B cell (primary cell): ENCODE measurements at regions not wholly inside any gene's neighbourhood (a gene's known extent, or its start where the extent isn't known, plus 50 kb on each side); places are given as distances from the start of the nearest gene placed in this dataset.

Source experiments
- ATAC-seq: fragments of 200-7000 bp; cut with Tn5 transposase; one replicate; pipeline ENCODE4 v1.10.0; 2021; ENCODE audit warnings: low read depth, mild to moderate bottlenecking, moderate number of reproducible peaks, moderate library complexity
- CTCF ChIA-PET: fragments of 350-600 bp; sonication (Branson Sonifier 250); formaldehyde crosslinking; loops from one replicate; lab custom pipeline; 2021; ENCODE audit warnings: antibody characterized with exemption, inconsistent platforms; lab: Charles Lee
- POLR2A ChIA-PET: fragments of 350-600 bp; sonication (Branson Sonifier 250); formaldehyde crosslinking; loops from one replicate; lab custom pipeline; 2021; ENCODE audit warnings: antibody characterized with exemption; lab: Charles Lee
- DNase-seq: peaks from one replicate; pipeline ENCODE4 v3.0.0; 2013
- H2AFZ ChIP-seq: 2 replicates; pipeline ENCODE4 v1.6.1; 2012; ENCODE audit warnings: mild to moderate bottlenecking, low read depth, low read length; ENCODE audit not compliant: insufficient read depth, poor library complexity, severe bottlenecking
- H3K27ac ChIP-seq, 2 donors: 1 replicate in 1 of 2; 2 replicates in 1 of 2; pipeline ENCODE4 v1.5.1; 2012 to 2013; ENCODE audit warnings: low read length in 2 of 2, mild to moderate bottlenecking in 2 of 2, moderate library complexity in 1 of 2
- H3K27me3 ChIP-seq, 4 experiments: fragments of 200-600 bp in 1 of 4; sonication (generic) in 1 of 4; replicated peaks in 1 of 4; 1 replicate in 2 of 4; 2 replicates in 2 of 4; pipeline versions ENCODE4 v1.6.1 to v1.7.0; 2013 to 2016; ENCODE audit warnings: low read length in 3 of 4, mild to moderate bottlenecking in 2 of 4, mixed read lengths in 1 of 4, moderate library complexity in 1 of 4; ENCODE audit not compliant: insufficient read depth in 4 of 4, control insufficient read depth in 3 of 4; ENCODE audit errors: control extremely low read depth in 1 of 4
- H3K36me3 ChIP-seq, 2 experiments: replicated peaks in 1 of 2; 1 replicate in 1 of 2; 2 replicates in 1 of 2; pipeline versions ENCODE4 v1.6.1 to v1.7.1; 2013; ENCODE audit warnings: low read length in 1 of 2; ENCODE audit not compliant: insufficient read depth in 2 of 2, control insufficient read depth in 1 of 2; ENCODE audit errors: control extremely low read depth in 1 of 2, extremely low read depth in 1 of 2
- H3K4me1 ChIP-seq, 2 donors: fragments of 200-600 bp in 1 of 2; sonication (generic) in 1 of 2; 1 replicate in 1 of 2; 2 replicates in 1 of 2; pipeline versions ENCODE4 v1.5.1 to v1.6.1; 2013 to 2017; ENCODE audit warnings: low read length in 2 of 2; ENCODE audit not compliant: control insufficient read depth in 2 of 2, insufficient read depth in 2 of 2
- H3K4me2 ChIP-seq: replicated peaks from 2 replicates; pipeline ENCODE3; 2012; ENCODE audit warnings: mild to moderate bottlenecking, low read depth, low read length; ENCODE audit not compliant: poor library complexity, severe bottlenecking
- H3K4me3 ChIP-seq, 5 experiments: fragments of 200-600 bp in 1 of 5; sonication (generic) in 1 of 5; 1 replicate in 3 of 5; 2 replicates in 2 of 5; pipeline versions ENCODE4 v1.5.1 to v1.7.0; 2011 to 2016; ENCODE audit warnings: low read length in 4 of 5, mild to moderate bottlenecking in 4 of 5, low read depth in 2 of 5, control low read depth in 1 of 5, moderate library complexity in 1 of 5; ENCODE audit not compliant: insufficient read depth in 1 of 5; ENCODE audit errors: control extremely low read depth in 1 of 5, extremely low read depth in 1 of 5
- H3K79me2 ChIP-seq: fragments of 200-600 bp; sonication (generic); one replicate; pipeline ENCODE4 v1.6.0; 2016; ENCODE audit warnings: low read length; ENCODE audit not compliant: control insufficient read depth, insufficient read depth
- H3K9ac ChIP-seq: fragments of 200-600 bp; sonication (generic); 2 replicates; pipeline ENCODE4 v1.6.1; 2017; ENCODE audit warnings: mild to moderate bottlenecking, low read length, moderate library complexity
- H3K9me3 ChIP-seq, 3 donors: one replicate each; pipeline versions ENCODE4 v1.6.1 to v1.7.1; 2013; ENCODE audit warnings: low read length in 2 of 3; ENCODE audit not compliant: control insufficient read depth in 2 of 3, insufficient read depth in 1 of 3; ENCODE audit errors: control extremely low read depth in 1 of 3
- H4K20me1 ChIP-seq: 2 replicates; pipeline ENCODE4 v1.6.0; 2012; ENCODE audit warnings: mild to moderate bottlenecking, low read length; ENCODE audit not compliant: insufficient read depth, control insufficient read depth, poor library complexity, severe bottlenecking
- H3K27ac Mint-ChIP-seq: one replicate; pipeline ENCODE4 v1.8.0; 2021; ENCODE audit warnings: mixed read lengths
- H3K27me3 Mint-ChIP-seq: one replicate; pipeline ENCODE4 v1.8.0; 2021; ENCODE audit warnings: mixed read lengths
- H3K4me1 Mint-ChIP-seq: one replicate; pipeline ENCODE4 v1.8.0; 2021; ENCODE audit warnings: mixed read lengths
- H3K4me3 Mint-ChIP-seq: one replicate; pipeline ENCODE4 v1.8.0; 2021; ENCODE audit warnings: mixed read lengths
- H3K9me3 Mint-ChIP-seq: one replicate; pipeline ENCODE4 v1.8.0; 2022; ENCODE audit warnings: mixed read lengths; ENCODE audit not compliant: insufficient read depth
- CTCF ChIP-seq: fragments of 200-600 bp; IDR thresholded peaks from one replicate; pipeline ENCODE4 v1.8.0; 2022; ENCODE audit warnings: antibody characterized with exemption, mild to moderate bottlenecking
- EZH2 ChIP-seq: IDR thresholded peaks from 2 replicates; pipeline ENCODE4 v1.6.1; 2012; ENCODE audit warnings: borderline replicate concordance, low read depth, mild to moderate bottlenecking, moderate library complexity, low read length; ENCODE audit not compliant: insufficient read depth, poor library complexity, severe bottlenecking
- WGBS: methylation state at CpG from one replicate; pipeline ENCODE4 v1.1.5; 2013; ENCODE audit warnings: missing lambda C conversion rate; ENCODE audit not compliant: insufficient coverage; 5-methylcytosine and 5-hydroxymethylcytosine counted together
- intact Hi-C: fragments of 100-400 bp; cut with micrococcal nuclease; formaldehyde crosslinking; loops from one replicate; pipeline ENCODE4 v1.10.0; 2022

GRCh38 chr1:117795190-117795589, 134.2 kb downstream of the GDAP2 start:
- Histone ChIP-seq H2AFZ (no peak overlapping the region), H3K36me3 (no peaks in the 10 kb centered on the region), H3K79me2 (no peaks in the 10 kb centered on the region), H3K27me3 (peaks cover 0 to 9% (median 1%) of the 10 kb centered on the region in 4 experiments), H3K4me2 (no peak overlapping the region), H3K9me3 (no peaks in the 10 kb centered on the region), H3K9ac (no peak overlapping the region), H3K27ac (no peak overlapping the region), H3K4me1 (no peaks in the 10 kb centered on the region), H4K20me1 (no peaks in the 10 kb centered on the region), H3K4me3 (no peak overlapping the region)
- intact Hi-C loops = no loop called here
- CTCF ChIA-PET = interaction anchor here (1.1 kb wide), 1 partner anchor 37 kb away, joined by 3 read pairs; no protein-coding TSS in a partner anchor
- no peaks in the 10 kb centered on the region for H3K4me1 Mint-ChIP-seq
- TF ChIP-seq EZH2 = no peak
- no peak for TF ChIP-seq CTCF
- H3K27ac Mint-ChIP-seq = no peak overlapping the region
- ATAC-seq = no peak
- H3K4me3 Mint-ChIP-seq = no peak overlapping the region
- WGBS = no CpG with 5 or more reads among the region's 3 CpGs
- POLR2A ChIA-PET = no interaction called here
- H3K27me3 Mint-ChIP-seq = peaks cover 26% of the 10 kb centered on the region
- DNase-seq = no peak
- no peaks in the 10 kb centered on the region for H3K9me3 Mint-ChIP-seq

DNA sequence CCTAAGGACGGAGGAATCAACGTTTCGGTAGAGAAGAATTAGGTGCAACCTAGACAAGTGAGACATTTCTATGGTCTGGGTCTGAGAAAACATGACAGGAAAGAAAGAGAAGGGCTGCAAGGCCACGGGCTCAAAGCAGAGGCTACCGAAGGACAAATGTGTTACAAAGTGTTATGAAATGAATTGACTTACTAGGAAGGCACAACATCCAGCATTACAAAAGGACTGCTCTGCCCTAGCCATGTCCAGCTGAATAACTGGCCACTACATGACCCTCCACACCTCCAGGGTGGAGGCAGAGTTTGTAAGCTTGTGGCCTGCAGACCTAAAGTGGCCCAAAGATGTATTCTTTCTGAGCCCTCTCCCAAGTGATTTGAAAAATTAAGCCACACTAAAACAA, 133.6 kb downstream of the GDAP2 start:
- Mint-ChIP-seq H3K27me3 (peaks cover 28% of the 10 kb centered on the region), H3K27ac (no peak overlapping the region), H3K4me1 (no peaks in the 10 kb centered on the region), H3K9me3 (no peaks in the 10 kb centered on the region), H3K4me3 (no peak overlapping the region)
- ChIA-PET POLR2A (no interaction called here), CTCF (no interaction called here)
- ATAC-seq (no peak), DNase-seq (no peak)
- WGBS = 97% methylated on average over 3 of the region's 5 CpGs
- H3K9ac ChIP-seq = no peak overlapping the region
- no peak overlapping the region for H3K4me2 ChIP-seq
- peaks cover 0 to 9% (median 1%) of the 10 kb centered on the region in 4 experiments for H3K27me3 ChIP-seq
- H3K27ac ChIP-seq = no peak overlapping the region
- H3K9me3 ChIP-seq = no peaks in the 10 kb centered on the region
- TF ChIP-seq EZH2 (no peak), CTCF (no peak)
- H4K20me1 ChIP-seq = no peaks in the 10 kb centered on the region
- no peak overlapping the region for H3K4me3 ChIP-seq
- intact Hi-C loops = no loop called here
- H3K79me2 ChIP-seq = no peaks in the 10 kb centered on the region
- no peaks in the 10 kb centered on the region for H3K36me3 ChIP-seq
- no peaks in the 10 kb centered on the region for H3K4me1 ChIP-seq
- no peak overlapping the region for H2AFZ ChIP-seq
